ENCODE measurements at regions not wholly inside any gene's neighbourhood (a gene's known extent, or its start where the extent isn't known, plus 50 kb on each side); places are given as distances from the start of the nearest gene placed in this dataset.

GRCh38 chr2:18244845-18245244 is 315.6 kb downstream of the RDH14 start:
- no peak for DNase-seq

GRCh38 chr2:18243816-18244215 is 316.6 kb downstream of the RDH14 start:
- DNase-seq = no peak

- no peak for DNase-seq
Observed at GRCh38 chr2:18242716-18243115, 317.7 kb downstream of the RDH14 start.

GRCh38 chr2:18238209-18238608 is 322.2 kb downstream of the RDH14 start:
- DNase-seq = no peak

- DNase-seq = no peak
Observed at GRCh38 chr2:18237298-18237697, 323.2 kb downstream of the RDH14 start.

- no peak for DNase-seq
Observed at GRCh38 chr2:18232731-18233438, 327.6 kb downstream of the RDH14 start.

GRCh38 chr2:18230668-18231067 is 329.8 kb downstream of the RDH14 start:
- no peak for DNase-seq

GRCh38 chr2:18219676-18220075 is 340.8 kb downstream of the RDH14 start:
- DNase-seq = no peak

- no peak for DNase-seq
Observed at GRCh38 chr2:18218160-18218933, 339.9 kb downstream of the KCNS3 start.

- DNase-seq = no peak
Observed at GRCh38 chr2:18214936-18215335, 336.5 kb downstream of the KCNS3 start.

- DNase-seq = no peak
Observed at GRCh38 chr2:18213986-18214385, 335.5 kb downstream of the KCNS3 start.

GRCh38 chr2:18209934-18210639 is 331.6 kb downstream of the KCNS3 start:
- DNase-seq = no peak

GRCh38 chr2:18208956-18209355 is 330.5 kb downstream of the KCNS3 start:
- no peak for DNase-seq

- no peak for DNase-seq
Observed at GRCh38 chr2:18200771-18201170, 322.3 kb downstream of the KCNS3 start.

- no peak for DNase-seq
Observed at GRCh38 chr2:18198677-18199076, 320.2 kb downstream of the KCNS3 start.

- no peak for DNase-seq
Observed at GRCh38 chr2:18194161-18194560, 315.7 kb downstream of the KCNS3 start.

- DNase-seq = no peak
Observed at GRCh38 chr2:18186816-18187613, 308.5 kb downstream of the KCNS3 start.

GRCh38 chr2:18182861-18183260 is 304.4 kb downstream of the KCNS3 start:
- no peak for DNase-seq

- DNase-seq = no peak
Observed at GRCh38 chr2:18180912-18181311, 302.4 kb downstream of the KCNS3 start.

- no peak for DNase-seq
Observed at GRCh38 chr2:18180031-18180610, 301.7 kb downstream of the KCNS3 start.

- DNase-seq = peak in 1 of 5 donors; percentile 27
Observed at GRCh38 chr2:18178736-18179349, 300.4 kb downstream of the KCNS3 start.

GRCh38 chr2:18176679-18177215 is 298.3 kb downstream of the KCNS3 start:
- no peak for DNase-seq
